ENCODE measurements at regions not wholly inside any gene's neighbourhood (a gene's known extent, or its start where the extent isn't known, plus 50 kb on each side); places are given as distances from the start of the nearest gene placed in this dataset.
"Not testable (repeated sequence)": the region's sequence is repeated elsewhere in the genome, so short reads cannot be mapped to it uniquely, and the experiment has no call there.

DNA sequence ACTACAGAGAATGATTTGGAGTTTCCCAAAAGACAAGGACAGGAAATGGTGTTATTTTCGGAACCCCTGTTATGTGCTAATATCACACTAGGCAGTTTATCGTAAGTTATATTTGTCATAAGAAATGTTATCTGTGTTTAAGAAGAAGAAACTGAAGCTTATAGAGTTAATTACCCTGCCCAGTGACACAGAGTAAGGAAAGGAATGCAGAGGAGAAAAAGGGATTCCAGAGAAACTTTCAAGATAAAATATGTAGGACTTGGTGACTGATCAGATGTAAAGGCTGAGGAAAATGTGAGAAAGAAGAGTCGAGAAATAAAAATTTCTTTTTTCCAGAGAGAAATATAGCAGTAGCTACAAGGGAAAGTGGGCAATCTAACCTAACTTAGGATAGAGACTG is 63.5 kb upstream of the ZNF746 start:
- DNase-seq = no peak

DNA sequence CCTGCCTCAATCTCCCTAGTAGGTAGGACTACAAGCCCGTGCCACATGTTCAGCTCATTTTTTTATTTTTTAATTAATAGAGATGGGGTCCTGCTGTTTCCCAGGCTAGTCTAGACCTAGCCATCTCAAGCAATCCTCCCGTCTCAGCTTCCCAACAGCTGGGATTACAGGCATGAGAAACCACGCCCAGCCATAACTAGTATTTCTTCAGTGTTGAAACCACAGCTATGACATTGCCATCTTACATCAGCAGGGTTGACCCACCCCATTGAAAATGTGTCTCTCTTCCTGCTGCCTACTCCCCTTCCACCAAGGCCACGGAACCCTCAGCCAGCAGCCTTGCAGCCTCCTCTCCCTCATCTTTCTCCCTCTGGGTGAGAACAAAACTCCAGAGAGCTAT is 62.1 kb upstream of the ZNF746 start:
- no peak for DNase-seq

- DNase-seq = no peak
Observed at GRCh38 chr7:149558149-149558861, 60.7 kb upstream of the ZNF746 start.

- DNase-seq = not testable (repeated sequence)
Observed at GRCh38 chr7:149556525-149556924, 58.9 kb upstream of the ZNF746 start.

DNA sequence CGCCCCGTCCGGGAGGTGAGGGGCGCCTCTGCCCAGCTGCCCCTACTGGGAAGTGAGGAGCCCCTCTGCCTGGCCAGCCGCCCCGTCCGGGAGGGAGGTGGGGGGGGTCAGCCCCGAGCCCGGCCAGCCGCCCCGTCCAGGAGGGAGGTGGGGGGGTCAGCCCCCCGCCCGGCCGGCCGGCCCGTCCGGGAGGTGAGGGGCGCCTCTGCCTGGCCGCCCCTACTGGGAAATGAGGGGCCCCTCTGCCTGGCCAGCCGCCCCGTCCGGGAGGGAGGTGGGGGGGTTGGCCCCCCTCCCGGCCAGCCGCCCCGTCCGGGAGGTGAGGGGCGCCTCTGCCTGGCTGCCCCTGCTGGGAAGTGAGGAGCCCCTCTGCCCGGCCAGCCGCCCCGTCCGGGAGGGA is 57.2 kb upstream of the ZNF746 start:
- DNase-seq = not testable (repeated sequence)

- DNase-seq = not testable (repeated sequence)
Observed at GRCh38 chr7:149553991-149554390, 56.4 kb upstream of the ZNF746 start.

- DNase-seq = no peak
Observed at GRCh38 chr7:149552799-149553198, 55.2 kb upstream of the ZNF746 start.

All from activated CD4-positive, alpha-beta T cell treated with anti-CD3 and anti-CD28 coated beads, Interleukin-2, amount 50 U/mL, for 4 hours (primary cell).